OCI-LY3 (cell line): ENCODE measurements at regions not wholly inside any gene's neighbourhood (a gene's known extent, or its start where the extent isn't known, plus 50 kb on each side); places are given as distances from the start of the nearest gene placed in this dataset.

Source experiments
- CTCF ChIP-seq: fragments of 200-600, 300-600 bp; sonication (generic); IDR thresholded peaks from 2 replicates; pipeline ENCODE4 v1.5.1; 2014; ENCODE audit warnings: antibody characterized with exemption, low read length, low read depth
- EZH2phosphoT487 ChIP-seq: fragments of 200-600 bp; shearing (Covaris generic); IDR thresholded peaks from 2 replicates; pipeline ENCODE4 v1.6.1; 2018; ENCODE audit warnings: antibody characterized with exemption, mixed run types, low read depth

DNA sequence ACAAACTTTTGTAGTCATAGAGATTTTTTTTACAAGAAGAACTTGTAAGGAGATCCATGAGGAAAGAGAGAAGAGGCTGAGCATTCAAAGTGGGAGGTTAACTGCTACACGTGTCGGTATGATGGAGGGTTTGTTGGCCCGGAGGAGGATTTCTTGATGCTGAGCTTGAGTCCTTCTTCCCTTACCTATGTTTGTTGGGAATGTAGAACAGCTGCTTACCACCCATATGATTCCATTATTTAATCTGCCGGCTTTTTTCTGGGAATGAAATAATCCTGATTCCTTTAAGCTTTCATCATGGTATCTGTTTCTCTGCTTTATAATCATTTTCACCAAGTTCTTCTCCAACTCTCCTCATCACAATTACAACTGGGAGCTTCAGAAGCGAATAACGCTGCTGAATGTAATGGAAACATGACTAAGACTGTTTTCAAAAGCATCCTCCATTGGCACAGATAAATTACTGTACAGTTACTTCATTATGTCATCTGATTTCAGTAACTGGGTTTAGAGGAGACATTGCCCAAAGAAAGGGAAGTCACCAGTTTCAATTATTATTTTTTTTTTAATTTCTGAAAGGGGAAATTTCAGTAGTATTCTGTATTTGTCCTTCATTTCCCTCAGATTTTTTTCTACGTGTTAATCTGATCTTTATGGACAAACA lies 420.6 kb downstream of the SPRY1 start:
- no peak for TF ChIP-seq CTCF
- no peak for TF ChIP-seq EZH2phosphoT487
